Middle frontal gyrus (tissue), 1 donor: ENCODE measurements at regions not wholly inside any gene's neighbourhood (a gene's known extent, or its start where the extent isn't known, plus 50 kb on each side); places are given as distances from the start of the nearest gene placed in this dataset.

ENCODE experiments used
- DNase-seq: peaks from one replicate; pipeline ENCODE4 v3.0.0-alpha.2; 2015; ENCODE audit warnings: low spot score; ENCODE audit errors: extremely low spot score

DNA sequence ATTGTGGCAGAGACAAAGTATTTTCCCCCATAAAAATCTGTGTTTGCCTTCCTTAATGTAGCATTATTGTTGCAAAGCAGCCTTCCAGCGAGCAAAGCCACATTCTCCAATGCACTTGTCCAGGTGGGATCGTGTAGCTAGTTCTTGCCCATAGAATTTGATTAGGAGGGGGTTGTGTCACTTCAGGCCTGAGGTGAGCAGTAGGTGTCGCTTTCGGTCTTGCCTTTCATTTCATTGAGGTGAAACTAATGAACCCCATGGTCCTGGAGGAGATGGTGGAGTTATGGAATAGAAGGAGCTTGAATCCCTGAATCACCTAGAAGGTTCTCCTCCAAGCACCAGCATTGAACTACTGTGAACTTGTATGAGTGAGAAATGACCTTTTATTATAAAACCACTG is 318.9 kb upstream of the PBX1 start:
- DNase-seq = no peak

DNA sequence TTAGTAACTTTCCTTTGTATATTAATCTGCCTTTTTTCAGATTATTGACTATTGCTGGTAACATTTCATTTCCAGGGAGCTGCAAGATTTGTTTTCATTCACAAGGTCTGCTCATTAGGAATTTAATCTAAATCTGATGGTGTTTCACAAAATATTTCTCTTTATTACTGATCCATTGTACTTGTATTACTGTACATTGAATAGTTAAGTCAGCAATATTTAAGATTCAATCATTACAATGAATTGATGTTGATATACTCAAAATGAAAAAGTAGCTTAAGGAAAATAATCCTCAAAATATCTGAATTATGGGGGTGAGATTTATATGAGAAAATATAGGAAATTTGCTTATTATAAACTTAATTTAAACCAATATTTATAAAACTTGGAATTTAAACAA is 308.6 kb upstream of the PBX1 start:
- DNase-seq = no peak

DNA sequence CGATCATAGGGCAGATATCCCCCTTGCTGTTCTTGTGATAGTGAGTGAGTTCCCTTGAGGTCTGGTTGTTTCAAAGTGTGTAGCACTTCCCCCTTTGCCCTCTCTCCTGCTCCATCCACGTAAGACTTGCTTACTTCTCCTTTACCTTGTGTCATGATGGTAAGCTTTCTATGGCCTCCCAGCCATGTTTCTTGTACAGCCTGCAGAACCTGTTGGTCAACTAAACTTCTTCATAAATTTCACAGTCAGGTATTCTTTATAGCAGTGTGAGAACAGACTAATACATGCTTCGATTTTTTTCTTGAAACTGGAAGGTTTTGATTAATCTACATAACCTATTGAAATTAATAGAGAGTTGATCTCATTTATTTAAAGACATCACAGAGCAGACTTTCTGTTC is 302.5 kb upstream of the PBX1 start:
- no peak for DNase-seq

DNA sequence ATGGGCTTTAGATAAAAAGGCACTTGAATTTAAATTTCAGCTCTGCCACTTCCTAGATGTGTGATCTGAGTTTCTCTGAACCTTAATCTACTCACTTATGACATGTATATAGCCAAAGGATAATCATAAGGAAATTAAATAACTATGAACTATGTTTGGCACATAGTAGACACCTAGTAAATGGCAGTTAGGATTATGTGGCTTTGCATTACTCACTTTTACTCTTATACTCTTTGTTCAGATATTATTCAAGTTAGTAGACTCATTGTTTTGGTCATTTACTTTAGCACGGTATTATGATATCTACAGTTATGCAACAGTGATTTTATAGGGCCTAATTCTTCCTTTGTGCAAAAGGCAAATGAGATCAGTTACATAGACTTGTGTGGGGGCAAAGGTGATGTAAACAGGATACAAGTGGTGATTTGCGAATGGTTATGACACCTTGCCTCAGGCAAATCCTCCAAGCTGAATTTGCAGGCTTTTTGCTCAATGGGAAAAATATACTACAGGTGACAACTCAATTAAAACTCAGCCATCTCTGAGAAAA is 297.2 kb upstream of the PBX1 start:
- DNase-seq = no peak

GRCh38 chr1:164263540-164263939 is 295.4 kb upstream of the PBX1 start:
- no peak for DNase-seq

GRCh38 chr1:164265232-164265631 is 293.8 kb upstream of the PBX1 start:
- DNase-seq = no peak

DNA sequence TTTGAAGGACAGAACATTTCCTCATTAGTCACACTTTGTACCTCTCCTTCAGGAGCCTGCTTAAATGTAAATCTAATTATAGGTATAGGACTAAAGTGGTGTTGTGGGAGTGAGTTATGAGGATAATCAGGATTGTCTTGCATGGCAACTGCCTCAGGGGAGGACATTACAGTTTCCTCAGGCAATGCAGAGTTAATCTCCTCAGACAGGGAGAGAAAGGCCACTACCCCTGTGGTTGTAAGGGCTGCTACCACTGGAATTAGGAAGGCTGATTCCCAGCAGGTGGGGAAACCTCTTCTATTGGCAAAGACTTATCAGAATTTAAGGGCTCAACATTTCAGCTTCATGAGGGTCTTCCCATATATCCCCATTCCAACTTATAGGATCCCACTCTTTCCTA is 286.8 kb upstream of the PBX1 start:
- DNase-seq = no peak

- DNase-seq = no peak
These were observed 262.8 kb upstream of the PBX1 start for GRCh38 chr1:164296172-164296571.

DNA sequence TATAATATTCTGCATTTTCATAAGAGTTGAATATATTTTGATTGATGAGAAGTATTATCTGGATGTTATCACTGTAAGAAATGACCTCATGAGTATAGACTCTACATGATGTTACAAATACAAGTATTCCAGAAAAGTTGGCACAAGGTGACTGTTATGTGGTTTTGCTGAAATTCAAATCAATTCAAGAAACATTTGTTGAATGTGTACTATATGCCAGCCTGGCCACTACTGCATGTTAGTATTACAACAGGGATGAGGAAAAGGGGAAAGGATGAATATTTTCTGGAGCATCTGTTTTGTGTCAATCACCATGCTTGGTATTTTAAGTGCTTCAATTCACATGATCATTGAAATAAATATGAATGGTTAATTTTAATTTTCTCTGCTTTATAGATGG is 250.9 kb upstream of the PBX1 start:
- no peak for DNase-seq

- no peak for DNase-seq
These were observed 248.8 kb upstream of the PBX1 start for GRCh38 chr1:164310166-164310565.

DNA sequence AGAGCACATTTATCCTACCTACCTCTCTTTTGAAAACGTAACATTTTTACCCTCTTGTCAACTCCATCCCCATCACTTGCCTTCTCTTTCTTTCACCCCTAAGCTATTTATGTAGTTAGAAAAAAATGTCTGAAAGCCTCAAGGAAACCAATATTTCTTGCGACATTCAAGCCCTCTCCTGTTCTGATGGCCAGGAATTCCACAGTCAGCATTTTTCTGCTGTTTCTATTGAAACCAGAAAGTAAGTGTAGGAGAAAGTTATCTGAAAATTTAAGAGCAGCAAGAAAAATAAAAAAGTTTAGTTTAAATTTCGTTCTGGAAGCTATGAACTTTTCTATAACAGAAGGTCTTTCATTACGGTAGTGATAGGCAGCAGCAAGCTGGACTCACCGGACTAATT is 247.6 kb upstream of the PBX1 start:
- no peak for DNase-seq

DNA sequence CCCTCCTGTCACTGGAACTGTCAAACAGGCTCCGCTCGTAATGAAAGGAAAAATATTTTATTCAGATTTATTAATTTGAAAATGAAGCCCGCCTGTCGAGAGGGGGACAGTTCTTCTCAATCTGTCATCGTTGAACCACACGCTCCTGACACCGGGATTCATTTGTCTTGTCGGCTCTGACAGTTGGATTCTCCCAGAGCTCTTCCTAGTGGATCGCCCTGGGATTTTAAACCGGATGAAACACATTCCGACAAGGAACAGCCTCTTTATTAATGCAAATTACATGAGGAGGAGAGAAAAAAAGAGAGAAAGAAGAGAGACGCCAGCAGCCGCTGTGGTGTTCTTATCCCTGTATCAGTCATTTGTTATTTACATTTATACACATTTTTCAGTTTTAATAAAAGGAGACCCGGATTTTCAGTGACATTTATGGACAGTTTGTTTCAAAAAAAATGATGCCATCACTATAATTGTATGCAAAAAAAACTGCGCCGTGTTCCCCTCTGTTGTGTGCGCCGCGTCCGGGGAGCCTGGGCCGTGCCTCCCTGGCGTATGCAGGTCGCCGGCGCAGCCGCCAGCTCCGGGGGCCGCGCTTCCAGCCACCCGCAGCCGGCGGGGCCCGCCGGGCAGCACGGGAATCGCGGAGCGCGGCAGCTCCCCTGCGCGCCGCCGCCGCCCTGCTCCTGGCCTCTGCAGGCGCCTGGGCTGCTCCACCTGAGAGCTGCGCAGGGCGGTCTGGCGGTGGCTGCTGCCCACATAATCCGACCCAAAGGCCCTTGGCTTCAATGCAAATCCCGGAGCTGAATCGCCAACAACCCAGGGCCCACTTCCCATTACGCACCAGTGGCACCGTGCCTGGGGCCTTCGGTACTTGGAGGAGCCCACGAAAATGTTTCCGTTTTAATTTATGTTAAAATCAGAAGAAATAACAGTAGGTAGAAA is 237.9 kb upstream of the PBX1 start:
- DNase-seq = no peak

DNA sequence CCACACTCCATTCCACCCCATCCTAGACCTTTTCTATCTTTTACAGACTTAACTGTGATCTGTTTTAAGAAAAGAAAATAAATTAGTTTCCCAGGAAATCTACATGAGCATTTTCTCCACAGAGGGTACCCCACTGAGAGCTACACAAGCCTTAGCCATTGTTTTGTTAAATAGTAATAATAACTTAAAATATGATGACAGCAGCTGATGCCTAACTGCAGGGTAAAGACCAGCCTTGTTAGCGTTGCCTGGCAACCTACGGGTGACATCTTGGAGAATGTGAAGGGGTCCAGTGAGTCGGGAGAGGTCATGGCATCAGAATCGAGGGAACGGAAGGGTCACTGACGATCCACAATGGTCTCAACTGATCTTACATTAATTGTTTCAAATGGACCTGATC is 233.2 kb upstream of the PBX1 start:
- no peak for DNase-seq

GRCh38 chr1:164333387-164333786 is 225.6 kb upstream of the PBX1 start:
- DNase-seq = no peak

- no peak for DNase-seq
These were observed 221.6 kb upstream of the PBX1 start for GRCh38 chr1:164337394-164337793.

DNA sequence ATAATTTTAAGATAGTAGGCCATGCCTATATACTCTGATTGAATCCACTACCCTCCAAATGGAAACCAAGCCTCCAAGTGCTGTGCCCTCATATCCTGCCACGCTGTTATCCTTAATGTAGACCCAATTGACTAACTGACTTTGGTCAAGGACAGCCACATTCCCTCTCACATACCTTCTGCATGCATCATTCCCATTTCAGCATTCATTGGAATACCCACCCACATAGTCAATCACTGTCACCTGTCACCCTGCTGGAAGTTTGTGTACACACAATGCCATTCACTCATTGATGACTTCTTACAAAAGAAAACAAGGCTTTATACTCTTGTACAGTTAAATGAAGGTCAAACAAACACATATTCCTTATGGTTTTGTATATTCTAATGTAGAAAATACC is 221.1 kb upstream of the PBX1 start:
- DNase-seq = no peak

DNA sequence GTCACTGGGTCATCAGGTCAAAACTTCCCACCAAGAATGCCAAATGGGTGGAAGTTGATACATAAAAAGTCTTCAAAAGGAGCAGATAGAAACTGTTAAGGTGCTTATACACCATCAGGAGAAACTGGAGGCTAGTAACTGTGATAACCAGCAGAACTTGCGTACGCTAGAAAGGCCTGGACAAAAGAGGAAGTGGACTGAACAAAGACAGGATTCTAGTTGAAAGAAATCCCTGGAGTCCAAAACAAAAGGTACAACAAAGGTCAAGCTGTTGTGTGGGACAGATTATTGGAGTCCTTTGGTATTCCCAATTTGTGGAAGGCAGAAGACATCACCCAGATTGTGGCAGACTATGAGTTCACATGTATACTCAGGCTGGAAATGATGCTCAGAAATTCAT is 215.8 kb upstream of the PBX1 start:
- DNase-seq = no peak

DNA sequence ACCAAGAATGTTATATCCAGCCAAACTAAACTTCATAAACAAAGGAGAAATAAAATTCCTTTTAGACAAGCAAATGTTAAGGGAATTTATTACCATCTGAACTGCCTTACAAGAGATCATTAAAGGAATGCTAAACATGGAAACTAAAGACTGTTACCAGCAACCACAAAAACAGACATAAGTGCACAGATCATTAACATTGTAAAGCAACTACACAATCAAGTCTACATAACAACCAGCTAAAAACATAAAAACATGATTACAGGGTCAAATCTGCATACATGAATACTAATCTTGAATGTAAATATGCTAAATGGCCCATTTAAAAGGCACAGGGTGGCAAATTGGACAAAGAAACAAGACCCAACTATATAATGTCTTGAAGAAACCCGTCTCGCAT is 211.0 kb upstream of the PBX1 start:
- no peak for DNase-seq

DNA sequence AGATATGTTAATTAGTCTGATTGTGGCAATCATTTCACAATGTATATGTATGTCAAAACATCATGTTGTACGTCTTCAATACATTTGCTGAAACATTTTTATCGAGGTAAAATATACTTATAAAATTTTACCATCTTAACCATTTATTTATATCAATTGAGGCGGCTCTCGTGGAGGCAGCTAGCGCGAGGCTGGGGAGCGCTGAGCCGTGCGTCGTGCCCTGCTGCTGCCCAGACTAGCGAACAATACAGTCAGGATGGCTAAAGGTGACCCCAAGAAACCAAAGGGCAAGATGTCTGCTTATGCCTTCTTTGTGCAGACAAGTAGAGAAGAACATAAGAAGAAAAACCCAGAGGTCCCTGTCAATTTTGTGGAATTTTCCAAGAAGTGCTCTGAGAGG is 202.5 kb upstream of the PBX1 start:
- no peak for DNase-seq

DNA sequence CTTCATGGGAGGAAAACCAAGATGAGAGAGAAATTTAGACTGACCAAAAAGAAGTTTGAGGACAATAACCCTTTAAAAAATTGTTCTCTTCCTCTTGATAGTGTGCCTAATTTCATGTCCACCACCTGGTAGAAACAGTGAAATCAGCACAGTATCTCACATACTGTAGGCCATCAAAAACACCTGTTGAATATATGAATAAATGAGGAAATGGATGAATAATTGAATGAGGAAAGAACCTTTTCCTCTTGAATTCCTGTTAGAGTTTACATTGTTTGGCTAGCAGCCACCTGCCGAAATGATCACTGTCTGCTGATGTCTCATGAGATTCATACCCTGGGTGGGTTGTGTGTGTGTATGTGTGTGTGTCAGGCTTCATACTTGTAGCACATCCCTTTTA is 198.7 kb upstream of the PBX1 start:
- no peak for DNase-seq

DNA sequence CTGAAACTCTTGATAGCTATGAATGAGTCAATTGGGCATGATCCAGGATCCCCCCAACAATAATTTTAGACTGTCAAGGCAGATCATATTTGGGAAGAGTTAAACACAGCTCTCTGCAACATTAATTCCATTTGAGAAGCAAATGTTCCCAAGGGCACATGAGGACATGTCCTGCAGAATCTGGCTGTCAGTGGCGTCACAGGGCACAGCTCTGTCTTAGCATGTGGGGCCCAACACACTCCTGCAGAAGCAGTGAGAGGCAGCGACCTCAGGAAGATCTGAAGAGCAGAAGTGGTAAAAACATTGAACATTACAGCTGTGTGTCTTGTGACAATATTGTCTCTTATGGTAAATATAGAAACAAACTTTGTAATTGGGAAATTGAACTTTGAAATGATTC is 197.1 kb upstream of the PBX1 start:
- no peak for DNase-seq

DNA sequence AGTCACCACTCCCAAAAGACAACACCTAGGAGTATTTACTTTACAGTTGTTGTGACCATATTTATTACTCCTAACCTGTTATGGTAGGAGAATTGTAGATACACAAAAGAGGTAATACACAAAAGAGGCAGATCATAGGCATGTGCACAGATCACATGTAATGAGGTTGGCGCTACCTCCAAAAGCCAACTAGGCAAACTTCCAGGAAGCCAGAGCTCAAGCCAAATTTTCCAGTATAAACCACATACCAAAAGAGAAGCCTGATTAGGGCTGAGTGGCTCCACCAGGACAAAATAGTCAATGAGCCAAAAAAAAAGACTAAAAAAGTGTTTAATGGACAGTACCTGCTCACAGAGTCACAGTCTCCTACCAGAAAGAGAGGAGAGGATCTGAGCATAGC is 195.0 kb upstream of the PBX1 start:
- DNase-seq = no peak

GRCh38 chr1:164366014-164366413 is 193.0 kb upstream of the PBX1 start:
- DNase-seq = no peak
